Omental fat pad (tissue), 3 donors: ENCODE measurements at regions not wholly inside any gene's neighbourhood (a gene's known extent, or its start where the extent isn't known, plus 50 kb on each side); places are given as distances from the start of the nearest gene placed in this dataset.

ENCODE experiments used
- ATAC-seq: fragments of 150-250 bp; one replicate; pipeline ENCODE4 v1.9.1; 2016; ENCODE audit warnings: mild to moderate bottlenecking, moderate library complexity; ENCODE audit not compliant: low FRiP score
- DNase-seq: peaks from one replicate; pipeline ENCODE4 v3.0.0-alpha.2; 2019; ENCODE audit warnings: low spot score
- TF ChIP-seq, protein P1 (sequence below), 3 donors: fragments of 450-650 bp; IDR thresholded peaks; one replicate each; pipeline ENCODE4 v1.5.1; 2016 to 2017; ENCODE audit warnings: antibody characterized with exemption in 3 of 3, mild to moderate bottlenecking in 3 of 3, moderate library complexity in 2 of 3

DNA sequence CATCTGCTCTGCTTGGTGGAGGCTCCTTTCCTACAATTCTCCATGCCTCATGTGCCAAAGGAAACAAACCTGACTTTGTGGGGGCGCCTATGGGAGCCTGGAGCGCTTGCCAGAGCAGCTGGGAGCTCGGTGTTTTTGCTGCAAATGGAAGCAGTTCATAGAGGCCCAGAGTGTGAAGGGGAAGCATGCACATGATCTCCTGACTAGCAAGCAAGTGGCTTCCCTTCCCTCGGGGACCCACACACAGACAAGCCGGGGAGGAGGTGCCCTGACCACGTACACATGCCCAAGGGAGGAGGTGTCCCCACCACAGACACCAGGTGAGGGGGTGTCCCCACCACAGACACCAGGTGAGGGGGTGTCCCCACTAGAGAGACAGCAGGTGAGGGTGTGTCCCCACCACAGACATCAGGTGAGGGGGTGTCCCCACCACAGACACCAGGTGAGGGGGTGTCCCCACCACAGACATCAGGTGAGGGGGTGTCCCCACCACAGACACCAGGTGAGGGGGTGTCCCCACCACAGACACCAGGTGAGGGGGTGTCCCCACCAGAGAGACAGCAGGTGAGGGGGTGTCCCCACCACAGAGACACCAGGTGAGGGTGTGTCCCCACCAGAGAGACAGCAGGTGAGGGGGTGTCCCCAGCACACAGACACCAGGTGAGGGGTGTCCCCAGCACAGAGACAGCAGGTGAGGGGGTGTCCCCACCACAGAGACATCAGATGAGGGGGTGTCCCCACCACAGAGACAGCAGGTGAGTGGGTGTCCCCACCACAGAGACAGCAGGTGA lies 106.8 kb downstream of the CRYAA start:
- TF ChIP-seq, protein P1, sequence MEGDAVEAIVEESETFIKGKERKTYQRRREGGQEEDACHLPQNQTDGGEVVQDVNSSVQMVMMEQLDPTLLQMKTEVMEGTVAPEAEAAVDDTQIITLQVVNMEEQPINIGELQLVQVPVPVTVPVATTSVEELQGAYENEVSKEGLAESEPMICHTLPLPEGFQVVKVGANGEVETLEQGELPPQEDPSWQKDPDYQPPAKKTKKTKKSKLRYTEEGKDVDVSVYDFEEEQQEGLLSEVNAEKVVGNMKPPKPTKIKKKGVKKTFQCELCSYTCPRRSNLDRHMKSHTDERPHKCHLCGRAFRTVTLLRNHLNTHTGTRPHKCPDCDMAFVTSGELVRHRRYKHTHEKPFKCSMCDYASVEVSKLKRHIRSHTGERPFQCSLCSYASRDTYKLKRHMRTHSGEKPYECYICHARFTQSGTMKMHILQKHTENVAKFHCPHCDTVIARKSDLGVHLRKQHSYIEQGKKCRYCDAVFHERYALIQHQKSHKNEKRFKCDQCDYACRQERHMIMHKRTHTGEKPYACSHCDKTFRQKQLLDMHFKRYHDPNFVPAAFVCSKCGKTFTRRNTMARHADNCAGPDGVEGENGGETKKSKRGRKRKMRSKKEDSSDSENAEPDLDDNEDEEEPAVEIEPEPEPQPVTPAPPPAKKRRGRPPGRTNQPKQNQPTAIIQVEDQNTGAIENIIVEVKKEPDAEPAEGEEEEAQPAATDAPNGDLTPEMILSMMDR (IDR thresholded peaks at IDR 0.05) = no peak
- ATAC-seq = no peak
- no peak for DNase-seq

DNA sequence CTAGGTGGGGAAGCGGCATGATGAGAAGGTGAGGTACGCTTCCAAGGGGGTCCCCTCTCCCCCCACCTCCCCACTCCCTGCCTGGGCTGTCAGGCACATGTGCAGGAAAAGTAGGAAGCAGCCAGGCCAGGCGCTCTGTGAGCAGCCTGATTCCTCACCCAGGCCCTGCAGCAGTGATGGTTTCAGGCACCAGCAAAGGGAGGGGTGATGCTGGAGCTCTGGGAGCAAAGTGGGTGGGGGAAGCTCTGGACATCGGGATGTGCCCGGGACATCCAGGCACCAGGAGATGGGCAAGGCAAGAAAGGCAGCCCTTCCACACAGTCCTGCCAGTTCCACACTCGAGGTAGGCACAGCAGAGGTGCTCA lies 106.1 kb downstream of the CRYAA start:
- no peak for ATAC-seq
- no peak for DNase-seq

DNA sequence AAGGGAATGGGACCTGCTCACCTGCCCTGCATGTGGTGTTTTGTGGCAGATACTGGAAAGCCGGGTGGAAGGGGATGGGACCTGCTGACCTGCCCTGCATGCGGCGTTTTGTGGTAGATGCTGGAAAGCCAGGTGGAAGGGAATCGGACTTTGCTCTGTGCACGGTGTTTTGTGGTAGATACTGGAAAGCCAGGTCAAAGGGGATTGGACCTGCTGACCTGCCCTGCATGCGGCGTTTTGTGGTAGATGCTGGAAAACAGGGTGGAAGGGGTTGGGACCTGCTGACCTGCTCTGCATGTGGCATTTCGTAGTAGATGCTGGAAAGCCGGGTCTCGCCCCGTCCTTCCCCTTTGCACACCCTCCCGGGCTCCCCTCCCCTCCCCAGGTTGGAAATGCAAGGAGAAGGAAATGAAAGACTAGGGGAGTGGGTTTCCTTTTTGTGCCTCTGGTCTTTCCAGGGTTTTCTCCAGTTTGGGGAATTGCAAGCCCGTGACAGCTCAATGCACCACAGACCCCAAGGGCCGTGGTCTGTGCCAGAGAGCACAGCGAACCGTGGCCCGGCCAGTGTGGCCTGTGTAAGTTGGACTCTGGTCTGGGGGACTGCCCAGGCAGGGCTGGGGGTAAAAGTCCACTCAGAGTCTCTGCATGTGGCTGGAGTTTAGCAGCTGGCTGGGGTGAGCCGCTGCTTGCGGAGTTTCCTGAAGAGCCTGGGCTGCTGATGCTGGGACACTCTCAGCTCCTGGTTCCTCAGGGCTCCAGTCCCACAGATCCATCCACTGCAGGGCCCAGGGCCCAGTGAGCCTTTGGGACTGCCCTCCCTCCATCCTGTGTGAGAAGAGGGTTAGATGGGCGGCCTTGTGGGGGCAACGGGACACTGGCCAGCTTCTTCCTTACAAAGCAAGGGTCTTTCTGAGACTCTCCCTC lies 105.5 kb downstream of the CRYAA start:
- TF ChIP-seq, protein P1 (IDR thresholded peaks at IDR 0.05) = no peak
- ATAC-seq (no peak), DNase-seq (no peak)

More for the DNA sequence above, 106.1 kb downstream of the CRYAA start:
- TF ChIP-seq, protein P1 (IDR thresholded peaks at IDR 0.05) = no peak

DNA sequence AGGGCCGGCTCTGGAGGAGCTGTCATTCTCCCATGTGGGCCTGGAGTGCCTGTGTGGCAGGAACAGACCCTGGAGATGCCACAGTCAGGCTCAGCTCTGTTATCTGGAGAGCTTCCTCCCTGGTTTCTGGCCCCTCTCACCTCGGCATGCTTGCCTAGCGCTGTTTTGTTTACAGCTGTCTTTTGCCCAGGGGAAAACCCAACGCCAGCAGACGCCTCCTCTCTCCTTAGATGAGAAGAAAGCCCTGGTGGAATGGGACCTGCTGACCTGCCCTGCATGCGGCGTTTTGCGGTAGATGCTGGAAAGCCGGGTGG lies 104.9 kb downstream of the CRYAA start:
- TF ChIP-seq, protein P1 (IDR thresholded peaks at IDR 0.05) = no peak
- no peak for DNase-seq
- ATAC-seq = no peak

DNA sequence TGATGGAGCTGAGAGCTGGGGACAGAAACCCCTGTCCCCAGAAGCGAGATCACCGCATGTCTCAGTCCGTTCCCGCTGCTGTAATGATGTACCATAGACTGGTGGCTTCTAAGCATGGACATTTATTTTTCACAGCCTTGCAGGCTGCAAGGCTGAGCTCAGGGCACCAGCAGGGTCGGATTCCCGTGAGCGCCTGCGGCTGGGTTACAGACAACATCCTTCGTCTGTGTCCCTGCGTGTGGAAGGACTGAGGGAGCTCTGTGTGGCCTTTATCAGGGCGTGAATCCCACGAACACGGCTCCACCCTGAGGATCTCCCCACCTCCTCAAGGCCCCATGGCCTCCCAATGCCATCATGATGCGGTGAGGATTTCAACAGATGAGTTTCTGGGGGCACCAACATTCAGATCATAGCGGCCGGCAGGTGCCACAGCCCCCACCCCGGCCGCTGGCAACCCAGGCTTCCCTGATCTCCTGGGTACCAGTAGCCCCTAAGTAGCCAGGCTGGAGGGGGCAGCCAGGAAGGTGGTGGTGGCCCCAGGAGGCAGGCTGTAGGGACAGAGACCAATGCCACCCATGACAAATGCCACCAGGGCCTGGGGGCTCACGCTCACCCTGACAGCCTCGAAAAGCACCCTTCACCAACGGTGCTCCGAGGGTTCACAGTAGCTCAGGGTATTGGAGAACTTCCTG lies 104.4 kb downstream of the CRYAA start:
- TF ChIP-seq, protein P1 (IDR thresholded peaks at IDR 0.05) = no peak
- no peak for ATAC-seq

DNA sequence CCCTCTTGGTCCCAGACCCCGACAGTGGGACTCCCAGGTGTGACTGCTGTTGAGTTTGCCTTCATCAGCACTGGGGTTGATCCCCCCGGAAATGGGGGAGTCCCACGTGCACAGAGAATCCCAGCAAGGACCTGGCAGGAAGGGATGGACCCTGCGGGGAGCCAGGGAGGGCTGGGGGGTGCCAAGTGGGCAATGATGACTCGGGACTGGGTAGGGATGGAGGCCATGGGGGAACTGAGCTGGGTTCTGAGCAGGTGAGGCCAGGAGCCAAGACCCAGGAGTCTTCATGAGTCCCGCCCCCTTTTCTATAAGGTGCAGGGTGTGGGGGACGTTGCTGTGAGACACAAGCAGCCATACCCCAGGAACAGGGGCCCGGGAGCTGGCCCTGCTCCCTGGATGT lies 103.8 kb downstream of the CRYAA start:
- TF ChIP-seq, protein P1 (IDR thresholded peaks at IDR 0.05) = no peak
- no peak for DNase-seq
- no peak for ATAC-seq

More for the DNA sequence above, 104.4 kb downstream of the CRYAA start:
- DNase-seq = no peak
